GM10266 (cell line): ENCODE measurements at regions not wholly inside any gene's neighbourhood (a gene's known extent, or its start where the extent isn't known, plus 50 kb on each side); places are given as distances from the start of the nearest gene placed in this dataset.

ENCODE experiments used
- DNase-seq: peaks from one replicate; pipeline ENCODE4 v3.0.0; 2012; ENCODE audit errors: extremely low spot score
- CTCF ChIP-seq: IDR thresholded peaks from 2 replicates; pipeline ENCODE4 v1.5.1; 2012; ENCODE audit warnings: mild to moderate bottlenecking, low read depth; ENCODE audit not compliant: control insufficient read depth, insufficient read depth; ENCODE audit errors: missing control alignments

- no peak for DNase-seq
Observed at GRCh38 chr2:192749611-192750200, 555.0 kb upstream of the TMEFF2 start.

GRCh38 chr2:192741889-192742288 is 547.2 kb upstream of the TMEFF2 start:
- no peak for DNase-seq

More at GRCh38 chr2:192749611-192750200, 555.0 kb upstream of the TMEFF2 start:
- TF ChIP-seq CTCF: no peak

GRCh38 chr2:192735447-192735846 is 540.7 kb upstream of the TMEFF2 start:
- TF ChIP-seq CTCF: no peak
- no peak for DNase-seq

More at GRCh38 chr2:192741889-192742288, 547.2 kb upstream of the TMEFF2 start:
- no peak for TF ChIP-seq CTCF

- no peak for TF ChIP-seq CTCF
- no peak for DNase-seq
Observed at GRCh38 chr2:192729369-192729768, 534.6 kb upstream of the TMEFF2 start.

GRCh38 chr2:192725991-192726390 is 531.3 kb upstream of the TMEFF2 start:
- TF ChIP-seq CTCF: no peak
- DNase-seq: no peak

GRCh38 chr2:192719629-192720028 is 524.9 kb upstream of the TMEFF2 start:
- DNase-seq: no peak
- TF ChIP-seq CTCF: no peak

GRCh38 chr2:192718340-192718739 is 523.6 kb upstream of the TMEFF2 start:
- no peak for TF ChIP-seq CTCF

More at GRCh38 chr2:192718340-192718739, 523.6 kb upstream of the TMEFF2 start:
- no peak for DNase-seq
